Neural cell (in vitro differentiated cells): ENCODE measurements at regions not wholly inside any gene's neighbourhood (a gene's known extent, or its start where the extent isn't known, plus 50 kb on each side); places are given as distances from the start of the nearest gene placed in this dataset.

ENCODE experiments used
- POLR2AphosphoS5 ChIP-seq: IDR thresholded peaks from 2 replicates; pipeline ENCODE4 v1.6.1; 2012
- TF ChIP-seq, protein P1 (sequence below): IDR thresholded peaks from 2 replicates; pipeline ENCODE4 v1.6.1; 2012; ENCODE audit warnings: borderline replicate concordance
- TF ChIP-seq, protein P2 (sequence below): fragments of 450-650 bp; IDR thresholded peaks from 2 replicates; pipeline ENCODE4 v1.5.1; 2014; ENCODE audit warnings: antibody characterized with exemption, mild to moderate bottlenecking, moderate library complexity; ENCODE audit not compliant: poor library complexity, severe bottlenecking

DNA sequence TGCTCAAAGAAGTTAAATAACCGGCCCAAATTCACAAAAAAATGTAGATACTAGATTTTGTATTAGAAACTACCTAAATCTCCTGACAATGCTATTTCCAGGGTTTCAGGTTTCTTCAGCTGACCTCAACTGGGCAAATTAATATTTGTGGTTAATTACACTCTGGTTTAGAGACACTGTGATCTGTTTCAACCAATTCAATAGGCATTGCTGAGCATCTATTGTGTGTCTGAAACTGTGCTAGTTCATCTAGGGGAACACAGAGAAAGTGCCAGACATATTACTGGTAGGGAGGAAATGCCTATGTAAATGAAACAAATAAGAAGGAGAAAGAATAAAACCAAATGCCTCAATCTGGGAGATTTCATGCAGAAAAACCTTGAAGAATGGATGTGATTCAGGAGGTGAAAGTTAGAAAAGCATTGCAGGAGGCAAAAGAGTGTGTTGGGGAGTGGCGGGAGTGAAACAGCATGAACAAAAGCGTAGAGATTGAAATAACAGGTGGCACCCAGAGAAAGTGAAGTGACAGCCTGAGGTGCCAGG is 51.3 kb upstream of the IVNS1ABP start:
- TF ChIP-seq POLR2AphosphoS5, result no peak
- TF ChIP-seq, protein P1, sequence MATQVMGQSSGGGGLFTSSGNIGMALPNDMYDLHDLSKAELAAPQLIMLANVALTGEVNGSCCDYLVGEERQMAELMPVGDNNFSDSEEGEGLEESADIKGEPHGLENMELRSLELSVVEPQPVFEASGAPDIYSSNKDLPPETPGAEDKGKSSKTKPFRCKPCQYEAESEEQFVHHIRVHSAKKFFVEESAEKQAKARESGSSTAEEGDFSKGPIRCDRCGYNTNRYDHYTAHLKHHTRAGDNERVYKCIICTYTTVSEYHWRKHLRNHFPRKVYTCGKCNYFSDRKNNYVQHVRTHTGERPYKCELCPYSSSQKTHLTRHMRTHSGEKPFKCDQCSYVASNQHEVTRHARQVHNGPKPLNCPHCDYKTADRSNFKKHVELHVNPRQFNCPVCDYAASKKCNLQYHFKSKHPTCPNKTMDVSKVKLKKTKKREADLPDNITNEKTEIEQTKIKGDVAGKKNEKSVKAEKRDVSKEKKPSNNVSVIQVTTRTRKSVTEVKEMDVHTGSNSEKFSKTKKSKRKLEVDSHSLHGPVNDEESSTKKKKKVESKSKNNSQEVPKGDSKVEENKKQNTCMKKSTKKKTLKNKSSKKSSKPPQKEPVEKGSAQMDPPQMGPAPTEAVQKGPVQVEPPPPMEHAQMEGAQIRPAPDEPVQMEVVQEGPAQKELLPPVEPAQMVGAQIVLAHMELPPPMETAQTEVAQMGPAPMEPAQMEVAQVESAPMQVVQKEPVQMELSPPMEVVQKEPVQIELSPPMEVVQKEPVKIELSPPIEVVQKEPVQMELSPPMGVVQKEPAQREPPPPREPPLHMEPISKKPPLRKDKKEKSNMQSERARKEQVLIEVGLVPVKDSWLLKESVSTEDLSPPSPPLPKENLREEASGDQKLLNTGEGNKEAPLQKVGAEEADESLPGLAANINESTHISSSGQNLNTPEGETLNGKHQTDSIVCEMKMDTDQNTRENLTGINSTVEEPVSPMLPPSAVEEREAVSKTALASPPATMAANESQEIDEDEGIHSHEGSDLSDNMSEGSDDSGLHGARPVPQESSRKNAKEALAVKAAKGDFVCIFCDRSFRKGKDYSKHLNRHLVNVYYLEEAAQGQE, result no peak
- TF ChIP-seq, protein P2, sequence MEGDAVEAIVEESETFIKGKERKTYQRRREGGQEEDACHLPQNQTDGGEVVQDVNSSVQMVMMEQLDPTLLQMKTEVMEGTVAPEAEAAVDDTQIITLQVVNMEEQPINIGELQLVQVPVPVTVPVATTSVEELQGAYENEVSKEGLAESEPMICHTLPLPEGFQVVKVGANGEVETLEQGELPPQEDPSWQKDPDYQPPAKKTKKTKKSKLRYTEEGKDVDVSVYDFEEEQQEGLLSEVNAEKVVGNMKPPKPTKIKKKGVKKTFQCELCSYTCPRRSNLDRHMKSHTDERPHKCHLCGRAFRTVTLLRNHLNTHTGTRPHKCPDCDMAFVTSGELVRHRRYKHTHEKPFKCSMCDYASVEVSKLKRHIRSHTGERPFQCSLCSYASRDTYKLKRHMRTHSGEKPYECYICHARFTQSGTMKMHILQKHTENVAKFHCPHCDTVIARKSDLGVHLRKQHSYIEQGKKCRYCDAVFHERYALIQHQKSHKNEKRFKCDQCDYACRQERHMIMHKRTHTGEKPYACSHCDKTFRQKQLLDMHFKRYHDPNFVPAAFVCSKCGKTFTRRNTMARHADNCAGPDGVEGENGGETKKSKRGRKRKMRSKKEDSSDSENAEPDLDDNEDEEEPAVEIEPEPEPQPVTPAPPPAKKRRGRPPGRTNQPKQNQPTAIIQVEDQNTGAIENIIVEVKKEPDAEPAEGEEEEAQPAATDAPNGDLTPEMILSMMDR, result no peak
